ENCODE measurements at regions not wholly inside any gene's neighbourhood (a gene's known extent, or its start where the extent isn't known, plus 50 kb on each side); places are given as distances from the start of the nearest gene placed in this dataset.

DNA sequence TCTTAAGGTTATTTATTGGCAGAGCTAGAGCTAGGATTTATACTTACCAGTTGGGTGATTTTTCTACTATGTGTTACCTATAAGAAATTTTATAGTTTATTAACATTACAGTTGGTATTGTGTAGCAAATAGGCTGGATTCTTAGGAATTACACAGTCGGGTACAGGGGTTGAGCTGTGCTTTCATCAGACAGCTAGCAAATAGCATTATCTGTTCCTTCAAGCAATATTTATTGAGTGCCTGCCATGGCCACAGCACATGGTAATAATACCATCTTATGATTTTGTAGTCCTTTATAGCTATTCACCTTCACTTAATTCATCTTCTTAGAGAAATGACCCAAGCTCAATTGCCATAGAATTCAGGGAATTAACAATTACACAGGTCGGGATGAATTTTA is 109.4 kb upstream of the PACRGL start:
- no peak for DNase-seq (ENCODE audit: low read depth)
- TF ChIP-seq, protein P1, sequence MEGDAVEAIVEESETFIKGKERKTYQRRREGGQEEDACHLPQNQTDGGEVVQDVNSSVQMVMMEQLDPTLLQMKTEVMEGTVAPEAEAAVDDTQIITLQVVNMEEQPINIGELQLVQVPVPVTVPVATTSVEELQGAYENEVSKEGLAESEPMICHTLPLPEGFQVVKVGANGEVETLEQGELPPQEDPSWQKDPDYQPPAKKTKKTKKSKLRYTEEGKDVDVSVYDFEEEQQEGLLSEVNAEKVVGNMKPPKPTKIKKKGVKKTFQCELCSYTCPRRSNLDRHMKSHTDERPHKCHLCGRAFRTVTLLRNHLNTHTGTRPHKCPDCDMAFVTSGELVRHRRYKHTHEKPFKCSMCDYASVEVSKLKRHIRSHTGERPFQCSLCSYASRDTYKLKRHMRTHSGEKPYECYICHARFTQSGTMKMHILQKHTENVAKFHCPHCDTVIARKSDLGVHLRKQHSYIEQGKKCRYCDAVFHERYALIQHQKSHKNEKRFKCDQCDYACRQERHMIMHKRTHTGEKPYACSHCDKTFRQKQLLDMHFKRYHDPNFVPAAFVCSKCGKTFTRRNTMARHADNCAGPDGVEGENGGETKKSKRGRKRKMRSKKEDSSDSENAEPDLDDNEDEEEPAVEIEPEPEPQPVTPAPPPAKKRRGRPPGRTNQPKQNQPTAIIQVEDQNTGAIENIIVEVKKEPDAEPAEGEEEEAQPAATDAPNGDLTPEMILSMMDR (IDR thresholded peaks at IDR 0.05; ENCODE audit: low read depth, low read length, missing control alignments) = no peak
- no peak overlapping the region for H3K4me3 ChIP-seq (ENCODE audit: low read depth, low read length)

DNA sequence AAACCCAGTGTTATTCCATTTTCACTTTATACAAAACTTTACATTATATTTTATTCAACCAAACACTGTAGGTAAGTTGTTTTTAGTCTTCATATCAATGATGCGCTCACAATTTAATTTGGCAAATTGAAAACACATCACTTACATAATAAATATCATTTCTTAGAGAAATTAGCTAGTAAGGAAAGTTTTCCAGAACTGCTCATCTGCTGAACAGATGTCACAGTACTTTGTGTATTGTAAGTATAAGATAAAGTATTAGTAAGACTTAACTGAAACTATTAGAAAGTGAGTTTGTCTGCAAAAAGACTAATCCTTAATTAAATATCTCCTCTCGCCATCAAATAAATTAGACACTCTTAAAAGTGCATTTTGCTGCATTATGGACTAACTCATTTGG is 108.7 kb upstream of the PACRGL start:
- no peak for DNase-seq (ENCODE audit: low read depth)
- TF ChIP-seq, protein P1 (IDR thresholded peaks at IDR 0.05; ENCODE audit: low read depth, low read length, missing control alignments) = no peak
- no peak overlapping the region for H3K4me3 ChIP-seq (ENCODE audit: low read depth, low read length)

DNA sequence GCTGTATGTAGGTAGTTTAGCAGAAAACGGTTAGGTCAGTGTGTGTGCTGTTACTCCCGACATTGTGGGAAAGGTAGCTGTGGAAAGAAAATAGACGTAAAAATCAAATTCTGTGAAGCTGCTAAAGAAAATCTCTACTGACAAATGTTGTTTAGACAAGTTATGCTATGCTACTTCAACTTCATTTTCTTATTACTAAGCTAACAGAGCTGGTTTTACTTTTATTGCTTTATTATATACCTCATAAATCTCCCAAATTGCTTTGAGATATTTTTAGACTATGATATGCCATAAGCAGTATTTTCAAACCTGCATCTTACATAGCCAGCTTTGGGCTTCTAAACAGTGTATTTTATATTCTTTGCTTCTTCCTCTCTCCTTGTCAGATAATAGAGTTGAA is 108.2 kb upstream of the PACRGL start:
- TF ChIP-seq, protein P1 (IDR thresholded peaks at IDR 0.05; ENCODE audit: low read depth, low read length, missing control alignments) = no peak
- no peak overlapping the region for H3K4me3 ChIP-seq (ENCODE audit: low read depth, low read length)
- DNase-seq (ENCODE audit: low read depth) = no peak

DNA sequence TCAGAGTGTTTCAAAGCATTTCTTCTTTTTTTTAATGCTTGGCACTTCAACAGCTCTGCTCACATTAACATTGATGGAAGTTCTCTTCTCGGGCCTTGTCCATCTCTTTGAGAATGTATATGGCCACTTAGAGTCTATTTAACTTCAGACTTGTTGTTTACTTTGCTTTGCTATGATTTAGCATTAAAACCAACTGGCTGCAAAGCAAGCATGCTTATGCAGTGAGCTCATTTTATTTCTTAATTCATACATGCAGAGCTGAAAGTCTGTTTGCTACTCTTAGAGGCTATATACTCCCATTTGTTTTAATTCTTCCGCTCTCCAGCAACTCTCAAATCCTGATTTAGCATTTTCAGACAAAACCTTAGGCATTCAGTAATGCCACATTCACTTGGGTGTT is 107.6 kb upstream of the PACRGL start:
- DNase-seq (ENCODE audit: low read depth) = no peak
- H3K4me3 ChIP-seq (ENCODE audit: low read depth, low read length) = no peak overlapping the region
- TF ChIP-seq, protein P1 (IDR thresholded peaks at IDR 0.05; ENCODE audit: low read depth, low read length, missing control alignments) = no peak

DNA sequence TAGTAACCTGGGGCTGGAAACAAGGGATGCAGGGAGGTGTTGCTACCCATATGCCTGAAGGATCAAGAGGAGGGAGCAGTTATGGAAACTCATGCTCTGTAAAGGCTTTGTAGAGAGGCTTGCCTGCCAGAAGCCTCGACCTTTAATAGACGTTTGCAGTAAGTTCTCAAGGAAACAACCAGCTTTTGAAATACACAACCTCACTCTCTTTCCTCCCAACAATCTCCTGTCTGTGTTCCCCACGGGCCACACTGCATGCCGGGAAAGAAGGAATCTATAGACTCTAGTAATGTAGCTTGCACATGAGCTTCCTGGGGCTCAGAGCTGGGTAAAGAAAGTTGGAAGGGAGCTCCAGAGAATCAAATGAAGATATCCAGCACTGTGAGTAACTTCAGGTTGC is 101.6 kb upstream of the PACRGL start:
- TF ChIP-seq, protein P1 (IDR thresholded peaks at IDR 0.05; ENCODE audit: low read depth, low read length, missing control alignments) = no peak
- no peak overlapping the region for H3K4me3 ChIP-seq (ENCODE audit: low read depth, low read length)

DNA sequence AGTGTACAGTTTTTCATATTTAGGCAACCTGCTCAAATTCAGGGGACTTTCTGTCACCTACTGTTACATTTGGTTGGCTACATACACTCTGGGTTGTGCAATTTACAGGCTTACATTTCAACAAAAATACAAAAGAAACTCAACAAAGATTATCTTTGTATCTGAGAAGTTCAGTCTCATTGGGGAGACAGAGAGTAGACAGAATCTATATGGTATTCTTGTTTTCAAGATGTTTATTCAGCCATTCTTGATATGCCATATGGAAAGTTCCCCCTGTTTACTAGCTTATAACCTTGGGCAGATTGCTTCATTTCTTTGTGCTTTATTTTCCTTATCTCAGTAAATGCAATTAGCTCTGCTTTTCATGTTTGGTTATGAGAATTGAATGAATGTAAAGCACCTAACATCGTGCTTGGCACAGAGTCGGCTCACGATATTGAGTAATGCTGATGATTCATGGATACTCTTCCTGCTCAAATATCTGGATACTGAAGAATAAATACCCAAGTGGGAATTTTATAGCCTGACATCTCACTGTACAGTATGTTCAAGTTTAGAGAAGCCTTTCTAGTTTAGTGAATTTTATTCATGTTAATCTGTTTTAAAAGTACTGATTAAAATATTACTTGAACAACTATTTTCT is 96.5 kb upstream of the PACRGL start:
- no peak for DNase-seq (ENCODE audit: low read depth)
- H3K4me3 ChIP-seq (ENCODE audit: low read depth, low read length) = no peak overlapping the region
- TF ChIP-seq, protein P1 (IDR thresholded peaks at IDR 0.05; ENCODE audit: low read depth, low read length, missing control alignments) = no peak

More for the DNA sequence above, 101.6 kb upstream of the PACRGL start:
- DNase-seq (ENCODE audit: low read depth) = no peak

DNA sequence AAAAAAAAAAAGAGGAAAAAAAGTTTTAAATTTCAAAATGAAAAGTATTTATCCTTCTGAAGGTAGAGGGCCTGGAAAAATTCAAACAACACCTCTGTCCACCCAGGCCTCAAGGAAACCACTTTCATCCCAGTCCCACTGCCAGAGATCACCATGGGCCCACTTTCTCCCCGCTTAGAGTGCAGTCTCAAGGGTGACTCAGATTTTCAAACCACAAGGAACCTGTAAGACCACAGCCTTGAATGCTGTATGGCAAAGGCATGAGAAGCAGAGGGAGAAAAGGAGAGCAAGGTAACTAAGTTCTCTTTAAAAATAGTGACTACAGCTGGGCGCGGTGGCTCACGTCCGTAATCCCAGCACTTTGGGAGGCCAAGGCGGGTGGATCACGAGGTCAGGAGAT is 87.9 kb upstream of the PACRGL start:
- no peak overlapping the region for H3K4me3 ChIP-seq (ENCODE audit: low read depth, low read length)
- TF ChIP-seq, protein P1 (IDR thresholded peaks at IDR 0.05; ENCODE audit: low read depth, low read length, missing control alignments) = no peak
- no peak for DNase-seq (ENCODE audit: low read depth)

All from GM12864 (cell line).